CD14-positive monocyte (primary cell): ENCODE measurements at regions not wholly inside any gene's neighbourhood (a gene's known extent, or its start where the extent isn't known, plus 50 kb on each side); places are given as distances from the start of the nearest gene placed in this dataset.

ENCODE experiments used
- DNase-seq, 3 donors: peaks; one replicate each; pipeline ENCODE4 v3.0.0-alpha.2; 2011 to 2022
- H2AFZ ChIP-seq: 2 replicates; pipeline ENCODE4 v1.6.0; 2012; ENCODE audit warnings: mild to moderate bottlenecking, low read depth, low read length, inconsistent platforms; ENCODE audit not compliant: insufficient read depth, poor library complexity, severe bottlenecking
- H3K27ac ChIP-seq, 2 donors: 1 replicate in 1 of 2; 2 replicates in 1 of 2; pipeline ENCODE4 v1.5.1; 2012 to 2013; ENCODE audit warnings: low read length in 2 of 2, control low read depth in 1 of 2, inconsistent platforms in 1 of 2, low read depth in 1 of 2, mild to moderate bottlenecking in 1 of 2
- H3K27me3 ChIP-seq, 2 donors: one replicate each; pipeline versions ENCODE4 v1.6.0 to v1.6.1; 2011 to 2013; ENCODE audit warnings: low read length in 2 of 2; ENCODE audit not compliant: control insufficient read depth in 2 of 2, insufficient read depth in 2 of 2
- H3K36me3 ChIP-seq, 2 donors: replicated peaks in 1 of 2; 1 replicate in 1 of 2; 2 replicates in 1 of 2; pipeline versions ENCODE4 v1.5.1 to v1.6.1; 2012 to 2013; ENCODE audit warnings: low read length in 2 of 2, control low read depth in 1 of 2, inconsistent platforms in 1 of 2, mild to moderate bottlenecking in 1 of 2; ENCODE audit not compliant: insufficient read depth in 2 of 2, control insufficient read depth in 1 of 2
- H3K4me1 ChIP-seq, 2 donors: 1 replicate in 1 of 2; 2 replicates in 1 of 2; pipeline versions ENCODE4 v1.5.1 to v1.6.1; 2012 to 2013; ENCODE audit warnings: low read length in 2 of 2, control low read depth in 1 of 2, inconsistent platforms in 1 of 2, mild to moderate bottlenecking in 1 of 2, moderate library complexity in 1 of 2; ENCODE audit not compliant: insufficient read depth in 2 of 2, control insufficient read depth in 1 of 2
- H3K4me2 ChIP-seq: replicated peaks from 2 replicates; pipeline ENCODE3; 2012; ENCODE audit warnings: low read length, moderate library complexity, mild to moderate bottlenecking; ENCODE audit not compliant: poor library complexity, severe bottlenecking; ENCODE audit errors: extremely low read depth
- H3K4me3 ChIP-seq, 3 experiments: fragments of 200-600 bp in 1 of 3; sonication (generic) in 1 of 3; replicated peaks in 1 of 3; 1 replicate in 2 of 3; 2 replicates in 1 of 3; pipeline ENCODE4 v1.5.1; 2011 to 2013; ENCODE audit warnings: low read length in 3 of 3, mild to moderate bottlenecking in 3 of 3, control low read depth in 2 of 3, low read depth in 2 of 3, inconsistent platforms in 1 of 3, moderate library complexity in 1 of 3
- H3K79me2 ChIP-seq: 2 replicates; pipeline ENCODE4 v1.6.0; 2012; ENCODE audit warnings: mild to moderate bottlenecking, control low read depth, inconsistent platforms, low read length, moderate library complexity; ENCODE audit not compliant: insufficient read depth
- H3K9ac ChIP-seq: 2 replicates; pipeline ENCODE4 v1.6.0; 2017; ENCODE audit warnings: low read length, mild to moderate bottlenecking; ENCODE audit not compliant: insufficient read depth, poor library complexity, severe bottlenecking
- H3K9me3 ChIP-seq, 2 donors: replicated peaks in 1 of 2; 1 replicate in 1 of 2; 2 replicates in 1 of 2; pipeline versions ENCODE4 v1.5.1 to v1.6.1; 2012 to 2013; ENCODE audit warnings: low read length in 2 of 2, control low read depth in 1 of 2; ENCODE audit not compliant: control insufficient read depth in 1 of 2, insufficient read depth in 1 of 2
- H4K20me1 ChIP-seq: 2 replicates; pipeline ENCODE4 v1.6.0; 2012; ENCODE audit warnings: mild to moderate bottlenecking, low read length, control low read depth, moderate library complexity; ENCODE audit not compliant: insufficient read depth
- H3K27ac Mint-ChIP-seq, 7 donors: one replicate each; pipeline ENCODE4 v1.8.0; 2020; ENCODE audit warnings: mild to moderate bottlenecking in 7 of 7, mixed read lengths in 7 of 7, moderate library complexity in 6 of 7, inconsistent platforms in 2 of 7
- H3K27me3 Mint-ChIP-seq, 3 donors: one replicate each; pipeline ENCODE4 v1.8.0; 2021 to 2022; ENCODE audit warnings: low read depth in 3 of 3, mild to moderate bottlenecking in 3 of 3, mixed read lengths in 3 of 3, moderate library complexity in 3 of 3, inconsistent platforms in 1 of 3
- H3K36me3 Mint-ChIP-seq, 2 donors: one replicate each; pipeline ENCODE4 v1.8.0; 2020; ENCODE audit warnings: mixed read lengths in 2 of 2, inconsistent platforms in 1 of 2, mild to moderate bottlenecking in 1 of 2
- H3K4me1 Mint-ChIP-seq: one replicate; pipeline ENCODE4 v1.8.0; 2020; ENCODE audit warnings: mild to moderate bottlenecking, mixed read lengths
- H3K4me3 Mint-ChIP-seq, 2 donors: one replicate each; pipeline ENCODE4 v1.8.0; 2020; ENCODE audit warnings: mild to moderate bottlenecking in 2 of 2, mixed read lengths in 2 of 2, moderate library complexity in 1 of 2
- H3K9me3 Mint-ChIP-seq, 7 donors: one replicate each; pipeline ENCODE4 v1.8.0; 2020 to 2022; ENCODE audit warnings: mixed read lengths in 7 of 7, mild to moderate bottlenecking in 6 of 7, moderate library complexity in 6 of 7, inconsistent platforms in 2 of 7
- CTCF ChIP-seq: fragments of 200-600 bp; IDR thresholded peaks from one replicate; pipeline ENCODE4 v1.8.0; 2022; ENCODE audit warnings: antibody characterized with exemption, mild to moderate bottlenecking
- WGBS: methylation state at CpG from one replicate; pipeline ENCODE4 v1.1.5; 2013; ENCODE audit warnings: missing lambda C conversion rate; ENCODE audit not compliant: insufficient coverage; 5-methylcytosine and 5-hydroxymethylcytosine counted together
- intact Hi-C, 2 donors: fragments of 100-400 bp; cut with micrococcal nuclease; formaldehyde crosslinking; loops; one replicate each; pipeline versions ENCODE4 v1.15.0 to v1.15.1; 2023

DNA sequence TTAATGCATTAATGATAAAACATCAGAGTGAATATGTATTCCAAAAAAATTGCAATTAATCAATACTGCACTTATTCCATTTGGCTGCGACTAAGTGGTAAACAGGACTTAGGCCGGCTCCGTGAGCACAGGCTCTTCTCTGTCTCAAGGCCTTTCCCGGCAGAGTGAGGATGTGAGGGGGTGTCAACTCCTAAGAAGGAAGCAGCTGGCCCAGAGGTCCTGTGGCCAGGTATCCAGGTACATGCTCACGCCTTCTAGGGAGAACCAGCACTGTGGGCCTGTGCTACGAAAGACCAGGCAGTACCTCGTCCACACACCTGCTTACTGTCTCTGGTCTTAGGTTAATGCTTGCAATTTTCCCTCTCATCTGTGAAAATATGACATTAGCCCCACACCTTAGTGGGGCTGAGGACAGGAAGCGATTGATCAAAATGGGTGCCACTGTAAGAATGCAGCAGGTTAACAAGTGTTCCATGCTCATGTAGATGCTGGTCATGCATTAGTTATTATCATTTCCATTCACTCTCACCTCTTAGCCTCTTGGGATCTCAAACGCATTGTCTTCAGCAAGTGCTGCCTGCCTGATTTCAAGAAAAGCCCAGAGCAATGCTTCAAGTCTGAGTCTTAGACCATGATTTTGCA is 175.3 kb downstream of the ABHD5 start:
- Mint-ChIP-seq H3K4me1 (no peaks in the 10 kb centered on the region), H3K9me3 (peaks cover 0 to 1% (median 0%) of the 10 kb centered on the region in 7 donors), H3K27me3 (peaks cover 5 to 10% (median 5%) of the 10 kb centered on the region in 3 donors), H3K36me3 (no peaks in the 10 kb centered on the region), H3K27ac (no peak overlapping the region), H3K4me3 (no peak overlapping the region)
- Histone ChIP-seq H3K79me2 (no peaks in the 10 kb centered on the region), H3K27me3 (no peaks in the 10 kb centered on the region), H3K36me3 (no peaks in the 10 kb centered on the region), H3K4me1 (no peaks in the 10 kb centered on the region), H3K9ac (no peak overlapping the region), H2AFZ (no peak overlapping the region), H3K27ac (no peak overlapping the region), H3K4me3 (no peak overlapping the region), H4K20me1 (no peaks in the 10 kb centered on the region), H3K4me2 (no peak overlapping the region), H3K9me3 (no peaks in the 10 kb centered on the region)
- no peak for DNase-seq
- intact Hi-C loops, result no loop called here
- TF ChIP-seq CTCF, result no peak
- 87% methylated on average over 6 of the region's 9 CpGs for WGBS

GRCh38 chr3:43866529-43867353 is 176.0 kb downstream of the ABHD5 start:
- no peak for DNase-seq
- H3K36me3 ChIP-seq, result no peaks in the 10 kb centered on the region
- no peak overlapping the region for H3K4me3 Mint-ChIP-seq
- WGBS, result 79% methylated on average over 3 of the region's 3 CpGs
- no peak overlapping the region for H3K4me2 ChIP-seq
- H3K4me1 ChIP-seq, result no peaks in the 10 kb centered on the region
- H3K4me1 Mint-ChIP-seq, result no peaks in the 10 kb centered on the region
- no peak overlapping the region for H3K27ac ChIP-seq
- no peaks in the 10 kb centered on the region for H4K20me1 ChIP-seq
- no peak overlapping the region for H3K27ac Mint-ChIP-seq
- TF ChIP-seq CTCF, result no peak
- H3K27me3 Mint-ChIP-seq, result peaks cover 7 to 15% (median 7%) of the 10 kb centered on the region in 3 donors
- H3K9ac ChIP-seq, result no peak overlapping the region
- H3K36me3 Mint-ChIP-seq, result no peaks in the 10 kb centered on the region
- no peaks in the 10 kb centered on the region for H3K27me3 ChIP-seq
- H3K9me3 ChIP-seq, result no peaks in the 10 kb centered on the region
- intact Hi-C loops, result no loop called here
- no peak overlapping the region for H2AFZ ChIP-seq
- H3K4me3 ChIP-seq, result no peak overlapping the region
- peaks cover 0 to 1% (median 0%) of the 10 kb centered on the region in 7 donors for H3K9me3 Mint-ChIP-seq
- no peaks in the 10 kb centered on the region for H3K79me2 ChIP-seq
